H9 (cell line): ENCODE measurements at regions not wholly inside any gene's neighbourhood (a gene's known extent, or its start where the extent isn't known, plus 50 kb on each side); places are given as distances from the start of the nearest gene placed in this dataset.
"Not testable (repeated sequence)": the region's sequence is repeated elsewhere in the genome, so short reads cannot be mapped to it uniquely, and the experiment has no call there.

ENCODE experiments used
- DNase-seq: peaks from one replicate; pipeline ENCODE4 v3.0.0-alpha.2; 2017
- H2AFZ ChIP-seq: one replicate; pipeline ENCODE4 v1.6.1; 2013; ENCODE audit warnings: mild to moderate bottlenecking, low read length, control low read depth, moderate library complexity
- H2AK5ac ChIP-seq: 2 replicates; pipeline ENCODE4 v1.6.1; 2013; ENCODE audit warnings: low read length, control low read depth, mixed read lengths; ENCODE audit not compliant: insufficient read length
- H2BK120ac ChIP-seq: one replicate; pipeline ENCODE4 v1.6.1; 2013; ENCODE audit warnings: low read depth, mild to moderate bottlenecking, low read length, control low read depth, inconsistent platforms; ENCODE audit not compliant: poor library complexity, severe bottlenecking
- H2BK12ac ChIP-seq: 2 replicates; pipeline ENCODE4 v1.6.1; 2013; ENCODE audit warnings: low read length, control low read depth, mixed read lengths, low read depth; ENCODE audit not compliant: insufficient read length
- H2BK15ac ChIP-seq: 2 replicates; pipeline ENCODE4 v1.6.1; 2013; ENCODE audit warnings: low read depth, low read length, control low read depth
- H2BK20ac ChIP-seq: one replicate; pipeline ENCODE4 v1.6.1; 2013; ENCODE audit warnings: low read depth, mild to moderate bottlenecking, low read length, control low read depth, inconsistent platforms; ENCODE audit not compliant: poor library complexity, severe bottlenecking
- H2BK5ac ChIP-seq: 2 replicates; pipeline ENCODE4 v1.6.1; 2013; ENCODE audit warnings: low read length, control low read depth, mixed read lengths; ENCODE audit not compliant: insufficient read length
- H3K14ac ChIP-seq: 2 replicates; pipeline ENCODE4 v1.6.1; 2013; ENCODE audit warnings: low read length, control low read depth; ENCODE audit not compliant: insufficient read depth
- H3K18ac ChIP-seq: 2 replicates; pipeline ENCODE4 v1.6.1; 2013; ENCODE audit warnings: low read depth, mild to moderate bottlenecking, mixed read lengths, low read length, control low read depth; ENCODE audit not compliant: insufficient read length
- H3K23ac ChIP-seq: 2 replicates; pipeline ENCODE4 v1.6.1; 2013; ENCODE audit warnings: low read length, control low read depth, mixed read lengths, low read depth; ENCODE audit not compliant: insufficient read length
- H3K23me2 ChIP-seq: 2 replicates; pipeline ENCODE4 v1.6.1; 2013; ENCODE audit warnings: low read depth, mild to moderate bottlenecking, mixed read lengths, low read length, control low read depth; ENCODE audit not compliant: insufficient read length, poor library complexity, severe bottlenecking
- H3K27ac ChIP-seq: 2 replicates; pipeline ENCODE4 v1.5.1; 2013; ENCODE audit warnings: low read length, control low read depth, mixed read lengths, low read depth; ENCODE audit not compliant: insufficient read length
- H3K27me3 ChIP-seq: 2 replicates; pipeline ENCODE4 v1.6.1; 2013; ENCODE audit warnings: low read length, control low read depth, inconsistent platforms; ENCODE audit not compliant: insufficient read depth
- H3K4ac ChIP-seq: 2 replicates; pipeline ENCODE4 v1.6.1; 2013; ENCODE audit warnings: low read depth, mild to moderate bottlenecking, control low read depth, inconsistent platforms, low read length, moderate library complexity
- H3K4me1 ChIP-seq: 2 replicates; pipeline ENCODE4 v1.6.1; 2013; ENCODE audit warnings: low read length, control low read depth, inconsistent platforms; ENCODE audit not compliant: insufficient read depth
- H3K4me2 ChIP-seq: 2 replicates; pipeline ENCODE4 v1.6.1; 2013; ENCODE audit warnings: low read length, control low read depth, mixed read lengths; ENCODE audit not compliant: insufficient read length, insufficient read depth
- H3K56ac ChIP-seq: 2 replicates; pipeline ENCODE4 v1.6.1; 2013; ENCODE audit warnings: low read depth, mild to moderate bottlenecking, mixed read lengths, low read length, control low read depth; ENCODE audit not compliant: insufficient read length
- H3K79me1 ChIP-seq: 2 replicates; pipeline ENCODE4 v1.6.1; 2013; ENCODE audit warnings: low read depth, mild to moderate bottlenecking, moderate library complexity, low read length, control low read depth, inconsistent platforms; ENCODE audit not compliant: insufficient read depth, poor library complexity, severe bottlenecking
- H3K79me2 ChIP-seq: 2 replicates; pipeline ENCODE4 v1.6.1; 2013; ENCODE audit warnings: low read length, control low read depth, inconsistent platforms; ENCODE audit not compliant: insufficient read depth
- H3K9ac ChIP-seq: 2 replicates; pipeline ENCODE4 v1.6.1; 2013; ENCODE audit warnings: low read length, control low read depth, mixed read lengths; ENCODE audit not compliant: insufficient read length; ENCODE audit errors: extremely low read depth
- H3K9me3 ChIP-seq: one replicate; pipeline ENCODE4 v1.6.1; 2013; ENCODE audit warnings: low read depth, low read length, inconsistent platforms; ENCODE audit not compliant: control insufficient read depth
- H3T11ph ChIP-seq: one replicate; pipeline ENCODE4 v1.6.1; 2013; ENCODE audit warnings: mild to moderate bottlenecking, low read length, control low read depth, inconsistent platforms
- H4K20me1 ChIP-seq: one replicate; pipeline ENCODE4 v1.6.1; 2013; ENCODE audit not compliant: control insufficient read depth, insufficient read length, insufficient read depth
- H4K5ac ChIP-seq: 2 replicates; pipeline ENCODE4 v1.6.1; 2013; ENCODE audit warnings: low read depth, mild to moderate bottlenecking, mixed read lengths, low read length, control low read depth; ENCODE audit not compliant: insufficient read length
- H4K8ac ChIP-seq: replicated peaks from 2 replicates; pipeline ENCODE4 v1.6.1; 2013; ENCODE audit warnings: low read length, control low read depth, mixed read lengths, low read depth; ENCODE audit not compliant: insufficient read length
- H4K91ac ChIP-seq: 2 replicates; pipeline ENCODE4 v1.6.1; 2013; ENCODE audit warnings: low read depth, mild to moderate bottlenecking, moderate library complexity, mixed read lengths, low read length, control low read depth; ENCODE audit not compliant: insufficient read length
- H3K27ac Mint-ChIP-seq, 3 experiments: 2 replicates in 2 of 3; 3 replicates in 1 of 3; pipeline ENCODE4 v1.8.0; 2020 to 2021; ENCODE audit warnings: mixed read lengths in 3 of 3, mild to moderate bottlenecking in 1 of 3, moderate library complexity in 1 of 3
- H3K27me3 Mint-ChIP-seq: 2 replicates; pipeline ENCODE4 v1.8.0; 2021; ENCODE audit warnings: low read depth, mild to moderate bottlenecking, moderate library complexity, mixed read lengths
- H3K36me3 Mint-ChIP-seq, 3 experiments: 2 replicates in 2 of 3; 3 replicates in 1 of 3; pipeline ENCODE4 v1.8.0; 2020 to 2021; ENCODE audit warnings: low read depth in 3 of 3, mixed read lengths in 3 of 3; ENCODE audit not compliant: insufficient read depth in 1 of 3
- H3K4me1 Mint-ChIP-seq, 2 experiments: 2 replicates each; pipeline ENCODE4 v1.8.0; 2020; ENCODE audit warnings: mixed read lengths in 2 of 2
- H3K4me3 Mint-ChIP-seq, 2 experiments: 2 replicates in 1 of 2; 3 replicates in 1 of 2; pipeline ENCODE4 v1.8.0; 2020 to 2021; ENCODE audit warnings: mild to moderate bottlenecking in 2 of 2, mixed read lengths in 2 of 2, moderate library complexity in 1 of 2
- H3K9me3 Mint-ChIP-seq, 2 experiments: 2 replicates in 1 of 2; 3 replicates in 1 of 2; pipeline ENCODE4 v1.8.0; 2020; ENCODE audit warnings: mild to moderate bottlenecking in 2 of 2, mixed read lengths in 2 of 2, moderate library complexity in 1 of 2
- CTCF ChIP-seq: fragments of 200-600 bp; sonication (generic); conservative IDR thresholded peaks from 3 replicates; pipeline ENCODE4 v1.8.0; 2021; ENCODE audit warnings: antibody characterized with exemption, mild to moderate bottlenecking
- WGBS: extraction: QIAGEN DNeasy Blood & Tissue Kit; methylation state at CpG from one replicate; pipeline ENCODE4 v1.1.7; 2013; ENCODE audit warnings: missing lambda C conversion rate, low lambda C conversion rate, mixed read lengths; ENCODE audit not compliant: insufficient read length; ENCODE audit errors: extremely low coverage; 5-methylcytosine and 5-hydroxymethylcytosine counted together

GRCh38 chr15:84387086-84387485 is 151.5 kb downstream of the GOLGA6L4 start:
- Histone ChIP-seq H3K23ac (no peak overlapping the region), H4K8ac (no peak overlapping the region), H3K4me2 (no peak overlapping the region), H2BK5ac (no peak overlapping the region), H3T11ph (no peak overlapping the region), H3K4ac (no peak overlapping the region), H3K9me3 (no peaks in the 10 kb centered on the region), H4K5ac (no peak overlapping the region), H3K79me1 (no peaks in the 10 kb centered on the region), H3K27ac (no peak overlapping the region), H3K27me3 (no peaks in the 10 kb centered on the region), H2BK20ac (no peak overlapping the region), H3K23me2 (no peaks in the 10 kb centered on the region), H3K14ac (no peak overlapping the region), H3K56ac (no peak overlapping the region), H2BK15ac (no peak overlapping the region), H3K9ac (no peak overlapping the region), H3K79me2 (no peaks in the 10 kb centered on the region), H3K4me1 (no peaks in the 10 kb centered on the region), H4K91ac (no peak overlapping the region), H2AFZ (no peak overlapping the region), H2BK12ac (no peak overlapping the region), H2BK120ac (no peak overlapping the region), H3K18ac (no peak overlapping the region), H4K20me1 (no peaks in the 10 kb centered on the region), H2AK5ac (no peak overlapping the region)
- DNase-seq: peak; percentile 18
- Mint-ChIP-seq H3K36me3 (peaks cover 0 to 1% (median 0%) of the 10 kb centered on the region in 3 experiments; a peak in 1 of 7 replicates), H3K4me1 (no peaks in the 10 kb centered on the region), H3K27me3 (peaks cover 37% of the 10 kb centered on the region), H3K4me3 (no peak overlapping the region), H3K9me3 (peaks cover 3% of the 10 kb centered on the region in 2 experiments; a peak in 3 of 5 replicates), H3K27ac (no peak overlapping the region)
- no CpG with 5 or more reads among the region's 8 CpGs for WGBS
- no peak for TF ChIP-seq CTCF

DNA sequence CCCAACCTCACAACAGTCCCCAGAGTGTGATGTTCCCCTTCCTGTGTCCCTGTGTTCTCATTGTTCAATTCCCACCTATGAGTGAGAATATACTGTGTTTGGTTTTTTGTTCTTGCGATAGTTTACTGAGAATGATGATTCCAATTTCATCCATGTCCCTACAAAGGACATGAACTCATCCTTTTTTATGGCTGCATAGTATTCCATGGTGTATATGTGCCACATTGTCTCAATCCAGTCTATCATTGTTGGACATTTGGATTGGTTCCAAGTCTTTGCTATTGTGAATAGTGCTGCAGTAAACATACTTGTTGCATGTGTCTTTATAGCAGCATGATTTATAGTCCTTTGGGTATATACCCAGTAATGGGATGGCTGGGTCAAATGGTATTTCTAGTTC is 152.6 kb downstream of the GOLGA6L4 start:
- not testable (repeated sequence) for H2AFZ ChIP-seq, H3K56ac ChIP-seq, H3K27ac ChIP-seq, H3T11ph ChIP-seq, H3K27ac Mint-ChIP-seq, H2AK5ac ChIP-seq, H2BK5ac ChIP-seq, H2BK20ac ChIP-seq, H3K36me3 Mint-ChIP-seq, H3K4me2 ChIP-seq, H3K4ac ChIP-seq, H3K9me3 ChIP-seq, H3K23me2 ChIP-seq, H3K4me1 Mint-ChIP-seq, H4K91ac ChIP-seq, H3K79me2 ChIP-seq, H3K4me3 Mint-ChIP-seq, H2BK15ac ChIP-seq, H3K18ac ChIP-seq, H3K4me1 ChIP-seq, DNase-seq, H4K5ac ChIP-seq, H3K9ac ChIP-seq, H3K9me3 Mint-ChIP-seq, H2BK120ac ChIP-seq, H3K79me1 ChIP-seq, H4K20me1 ChIP-seq, H3K14ac ChIP-seq, H3K23ac ChIP-seq, H2BK12ac ChIP-seq, H3K27me3 ChIP-seq, H4K8ac ChIP-seq
- no CpG with 5 or more reads among the region's 1 CpG for WGBS
- peaks cover 38% of the 10 kb centered on the region for H3K27me3 Mint-ChIP-seq
